Lower leg skin (tissue), 3 donors: ENCODE measurements at regions not wholly inside any gene's neighbourhood (a gene's known extent, or its start where the extent isn't known, plus 50 kb on each side); places are given as distances from the start of the nearest gene placed in this dataset.

ENCODE experiments used
- POLR2A ChIP-seq, 2 donors: fragments of 450-650 bp; IDR thresholded peaks; one replicate each; pipeline ENCODE4 v1.6.1; 2016 to 2017; ENCODE audit warnings: antibody characterized with exemption in 2 of 2, mild to moderate bottlenecking in 1 of 2, moderate library complexity in 1 of 2
- TF ChIP-seq, protein P1 (sequence below), 3 donors: fragments of 450-650 bp; IDR thresholded peaks; one replicate each; pipeline ENCODE4 v1.5.1; 2016; ENCODE audit warnings: antibody characterized with exemption in 3 of 3, mild to moderate bottlenecking in 3 of 3, moderate library complexity in 2 of 3

DNA sequence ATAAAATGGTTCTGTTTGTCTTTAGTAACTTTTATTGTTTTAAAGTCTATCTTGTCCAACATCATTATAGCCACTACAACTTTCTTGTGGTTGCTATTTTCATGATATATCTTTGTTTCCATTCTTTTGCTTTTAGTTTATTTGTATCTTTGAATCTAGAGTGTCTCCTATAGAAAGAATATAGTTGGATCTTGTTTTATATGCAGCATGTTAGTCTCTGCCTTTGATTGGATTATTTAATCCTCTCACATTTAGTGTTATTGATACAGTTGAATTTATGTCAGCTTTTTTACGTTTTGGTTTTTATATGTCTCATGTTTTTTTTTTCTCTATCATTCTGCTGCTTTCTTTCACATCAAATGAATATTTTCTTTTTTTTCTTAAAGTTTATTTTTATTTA, 98.1 kb downstream of the VSIG4 start:
- TF ChIP-seq, protein P1, sequence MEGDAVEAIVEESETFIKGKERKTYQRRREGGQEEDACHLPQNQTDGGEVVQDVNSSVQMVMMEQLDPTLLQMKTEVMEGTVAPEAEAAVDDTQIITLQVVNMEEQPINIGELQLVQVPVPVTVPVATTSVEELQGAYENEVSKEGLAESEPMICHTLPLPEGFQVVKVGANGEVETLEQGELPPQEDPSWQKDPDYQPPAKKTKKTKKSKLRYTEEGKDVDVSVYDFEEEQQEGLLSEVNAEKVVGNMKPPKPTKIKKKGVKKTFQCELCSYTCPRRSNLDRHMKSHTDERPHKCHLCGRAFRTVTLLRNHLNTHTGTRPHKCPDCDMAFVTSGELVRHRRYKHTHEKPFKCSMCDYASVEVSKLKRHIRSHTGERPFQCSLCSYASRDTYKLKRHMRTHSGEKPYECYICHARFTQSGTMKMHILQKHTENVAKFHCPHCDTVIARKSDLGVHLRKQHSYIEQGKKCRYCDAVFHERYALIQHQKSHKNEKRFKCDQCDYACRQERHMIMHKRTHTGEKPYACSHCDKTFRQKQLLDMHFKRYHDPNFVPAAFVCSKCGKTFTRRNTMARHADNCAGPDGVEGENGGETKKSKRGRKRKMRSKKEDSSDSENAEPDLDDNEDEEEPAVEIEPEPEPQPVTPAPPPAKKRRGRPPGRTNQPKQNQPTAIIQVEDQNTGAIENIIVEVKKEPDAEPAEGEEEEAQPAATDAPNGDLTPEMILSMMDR (IDR thresholded peaks at IDR 0.05): no peak
- TF ChIP-seq POLR2A (IDR thresholded peaks at IDR 0.05): no peak
